NK-92 treated with Interleukin-12 subunit alpha and Interleukin-12 subunit beta, amount 100 ng/mL, for 24 hours (cell line): ENCODE measurements at regions not wholly inside any gene's neighbourhood (a gene's known extent, or its start where the extent isn't known, plus 50 kb on each side); places are given as distances from the start of the nearest gene placed in this dataset.
A peak's percentile ranks its signal among the peaks of the same experiment; 100 is the strongest.

Experiments
- DNase-seq: peaks from one replicate; lab custom pipeline; 2025; lab: John Stamatoyannopoulos, UW

DNA sequence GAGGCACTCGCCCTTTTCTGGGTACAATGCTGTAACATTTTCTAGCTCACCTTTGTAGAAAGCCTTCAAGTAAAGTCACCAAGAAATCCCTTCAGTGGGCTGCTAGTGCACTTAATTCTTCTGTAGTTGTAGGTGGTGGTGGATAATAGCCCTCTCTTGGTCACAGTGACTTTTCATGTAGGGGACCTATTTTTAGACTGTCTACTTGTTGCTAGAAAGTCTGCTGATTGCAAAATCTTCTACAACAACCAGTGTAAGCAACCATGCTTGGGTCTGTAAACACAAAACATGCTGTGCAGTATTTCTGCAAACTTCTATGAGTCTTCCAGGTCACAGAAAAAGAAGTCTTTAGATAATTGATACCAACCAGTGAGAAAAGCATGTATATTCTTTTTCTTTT, 55.6 kb downstream of the PBDC1 start:
- DNase-seq = no peak

DNA sequence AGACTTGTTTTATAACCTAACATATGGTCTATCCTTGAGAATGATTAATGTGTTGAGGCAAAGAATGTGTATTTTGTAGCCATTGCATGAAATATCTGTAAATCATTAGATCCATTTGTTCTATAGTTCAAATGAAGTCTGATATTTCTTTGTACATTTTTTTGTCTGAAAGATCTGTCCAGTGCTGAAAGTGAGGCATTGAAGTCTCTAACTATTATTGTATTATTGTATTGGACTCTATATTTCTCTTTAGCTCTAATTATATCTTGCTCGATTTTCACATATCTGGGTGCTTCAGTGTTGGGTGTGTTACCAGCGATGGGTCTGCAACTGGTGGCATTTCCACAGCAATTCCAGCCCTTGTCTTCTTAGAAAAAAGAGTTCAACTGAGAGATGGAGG, 76.0 kb downstream of the PBDC1 start:
- DNase-seq = no peak

DNA sequence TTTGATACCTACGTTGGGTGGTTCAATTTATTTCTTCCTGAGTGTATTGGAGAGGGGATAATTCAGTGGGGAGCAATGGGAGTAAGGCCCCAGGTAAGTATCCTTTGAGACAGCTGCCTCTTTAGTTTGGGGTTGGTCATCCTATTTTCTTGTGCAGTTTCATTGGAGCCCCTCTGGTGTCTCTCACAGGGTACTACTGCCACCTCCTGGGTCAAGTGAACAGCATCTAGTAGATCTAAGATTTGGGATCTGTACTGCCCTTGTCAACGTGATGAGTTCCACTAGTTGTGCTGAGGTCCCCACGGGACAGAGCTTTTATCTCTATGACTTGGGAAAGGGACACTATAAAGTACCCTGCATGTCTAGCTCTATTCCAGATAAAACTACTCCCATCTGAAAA, 80.6 kb downstream of the PBDC1 start:
- peak; percentile 0 for DNase-seq

DNA sequence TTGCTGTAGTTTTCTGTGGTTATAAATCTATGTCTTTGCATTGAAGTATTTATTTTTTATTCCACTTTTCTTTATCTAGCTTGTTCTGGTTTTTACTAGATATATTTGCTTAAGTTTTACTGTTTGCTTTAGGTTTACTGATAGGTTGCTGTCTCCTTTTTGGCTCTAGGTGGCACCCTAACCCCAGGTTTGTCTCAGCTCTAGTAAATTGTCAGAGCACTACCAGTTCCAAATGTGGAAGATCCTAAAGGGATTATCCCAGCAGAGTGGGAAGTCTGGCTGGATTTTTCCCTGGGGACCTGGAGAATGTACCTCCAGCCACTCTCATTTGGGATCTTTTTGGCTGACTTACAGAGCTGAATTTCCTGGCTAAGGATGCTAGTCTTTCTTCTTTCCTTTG, 106.1 kb downstream of the PBDC1 start:
- no peak for DNase-seq
